Activated T-cell treated with anti-CD3 and anti-CD28 coated beads for 4 hours (primary cell): ENCODE measurements at regions not wholly inside any gene's neighbourhood (a gene's known extent, or its start where the extent isn't known, plus 50 kb on each side); places are given as distances from the start of the nearest gene placed in this dataset.
"Not testable (repeated sequence)": the region's sequence is repeated elsewhere in the genome, so short reads cannot be mapped to it uniquely, and the experiment has no call there.

Source experiments
- DNase-seq: peaks from one replicate; pipeline ENCODE4 v3.0.0-alpha.2; 2020

DNA sequence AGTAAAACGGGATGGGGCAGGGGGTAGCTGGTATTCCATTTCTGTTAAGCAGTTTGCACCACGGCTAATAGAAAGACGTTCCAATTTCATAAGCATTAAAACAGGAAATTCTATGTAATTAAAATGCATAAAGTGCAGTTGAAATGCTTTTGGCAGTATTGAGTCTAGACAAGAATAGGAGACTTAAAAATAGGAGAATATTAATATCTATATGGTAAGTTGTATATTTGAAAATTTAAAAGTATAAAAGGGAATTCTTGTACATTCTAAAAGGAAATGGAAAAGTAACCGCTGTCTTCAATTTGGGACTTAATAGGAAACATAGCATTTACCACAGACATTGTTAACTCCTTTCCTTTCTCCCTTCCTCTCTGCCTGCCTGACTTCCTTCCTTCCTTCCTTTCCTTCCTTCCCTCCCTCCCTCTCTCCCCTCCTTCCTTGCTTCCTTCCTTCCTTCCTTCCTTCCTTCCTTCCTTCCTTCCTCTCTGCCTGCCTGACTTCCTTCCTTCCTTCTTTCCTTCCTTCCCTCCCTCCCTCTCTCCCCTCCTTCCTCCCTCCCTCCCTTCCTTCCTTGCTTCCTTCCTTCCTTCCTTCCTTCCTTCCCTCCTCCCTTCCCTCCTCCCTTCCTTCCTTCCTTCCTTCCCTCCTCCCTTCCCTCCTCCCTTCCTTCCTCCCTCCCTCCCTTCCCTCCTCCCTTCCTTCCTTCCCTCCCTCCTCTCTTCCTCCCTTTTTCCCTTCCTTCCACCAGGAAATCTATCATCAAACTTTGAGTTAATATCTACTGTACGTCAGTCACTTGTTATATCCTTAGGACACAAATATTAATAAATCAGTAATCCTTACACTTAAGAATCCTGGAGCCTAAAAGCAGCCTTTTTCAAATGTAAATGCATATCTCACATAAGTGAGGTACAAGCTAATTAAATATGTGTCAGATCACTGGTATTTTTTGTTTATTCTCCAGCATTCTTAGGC lies 1049.3 kb downstream of the GALC start:
- no peak for DNase-seq

DNA sequence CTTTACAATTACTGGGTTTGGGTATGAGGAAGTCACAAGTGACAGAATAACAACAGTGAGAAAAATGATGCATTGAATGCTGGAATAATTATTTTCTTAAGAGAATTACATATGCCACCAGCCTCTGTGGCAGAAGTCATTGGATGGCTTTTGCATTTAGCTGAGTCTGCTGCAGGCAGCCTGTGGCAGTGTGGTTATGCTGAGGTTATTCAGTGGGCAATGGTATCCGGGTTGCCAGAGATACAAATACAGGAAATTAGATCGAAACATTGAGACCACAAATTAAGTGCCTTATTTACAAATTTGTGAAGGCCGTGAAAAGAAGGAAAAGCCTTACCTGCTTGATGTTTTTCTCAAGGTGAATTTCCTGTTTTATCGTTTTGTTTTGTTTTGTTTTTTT lies 1050.0 kb downstream of the GALC start:
- DNase-seq = no peak

DNA sequence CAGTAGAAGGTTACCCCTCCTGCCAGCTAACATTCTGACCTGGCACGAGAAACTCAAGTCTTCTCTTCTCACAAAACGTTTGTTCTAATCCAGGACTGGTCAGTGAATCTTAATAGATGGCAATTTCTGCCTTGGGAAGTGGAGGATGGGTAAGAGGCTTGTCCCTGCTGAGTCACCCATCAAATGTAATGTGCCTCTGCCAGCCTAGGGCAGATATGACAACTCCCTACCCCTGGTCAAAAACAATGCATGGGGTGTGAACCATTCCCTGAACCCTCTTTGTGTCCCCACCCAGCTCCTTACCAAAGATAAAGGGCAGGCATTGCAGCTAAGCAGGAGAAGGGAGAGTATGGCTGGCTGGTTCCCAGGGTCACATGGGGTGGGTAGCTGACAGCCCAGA lies 1052.9 kb downstream of the GALC start:
- no peak for DNase-seq

DNA sequence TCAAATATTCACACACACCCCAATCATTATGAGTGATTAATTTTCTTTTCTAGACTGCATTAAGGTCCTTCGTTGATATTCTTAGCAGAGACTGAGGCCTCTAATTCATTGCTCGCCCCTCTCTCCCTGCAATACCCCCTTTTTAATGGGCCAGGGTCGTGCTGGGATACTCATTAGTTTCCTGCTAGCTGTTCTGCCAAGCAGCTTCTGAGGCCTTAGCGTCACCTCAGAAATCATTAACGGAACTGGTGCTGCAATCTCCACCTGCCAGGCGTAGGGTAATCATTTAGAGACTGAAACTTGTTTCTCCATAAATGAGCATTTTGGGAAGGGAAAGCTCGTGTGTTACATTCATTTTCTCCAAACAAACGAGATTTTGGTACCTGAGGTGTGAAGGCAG lies 1054.7 kb downstream of the GALC start:
- no peak for DNase-seq

DNA sequence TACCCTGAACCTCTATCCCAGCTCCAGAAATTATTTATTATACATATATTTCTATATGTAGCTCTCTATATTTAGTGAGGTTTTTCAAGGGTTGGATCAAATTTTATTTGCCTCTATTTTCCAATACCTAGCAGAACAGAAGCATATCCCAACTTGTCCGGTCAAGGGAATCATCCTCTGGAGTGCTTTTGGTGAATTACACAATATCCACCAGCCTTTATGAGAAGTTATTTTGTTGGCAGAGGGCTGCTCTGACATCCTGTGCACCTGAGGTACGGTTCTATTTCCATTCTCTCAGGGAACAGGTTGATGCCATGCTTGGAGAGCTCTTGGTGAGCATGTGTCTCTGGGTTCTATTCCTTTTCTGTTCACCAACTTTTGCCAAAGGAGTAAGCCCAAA lies 1056.4 kb downstream of the GALC start:
- no peak for DNase-seq

DNA sequence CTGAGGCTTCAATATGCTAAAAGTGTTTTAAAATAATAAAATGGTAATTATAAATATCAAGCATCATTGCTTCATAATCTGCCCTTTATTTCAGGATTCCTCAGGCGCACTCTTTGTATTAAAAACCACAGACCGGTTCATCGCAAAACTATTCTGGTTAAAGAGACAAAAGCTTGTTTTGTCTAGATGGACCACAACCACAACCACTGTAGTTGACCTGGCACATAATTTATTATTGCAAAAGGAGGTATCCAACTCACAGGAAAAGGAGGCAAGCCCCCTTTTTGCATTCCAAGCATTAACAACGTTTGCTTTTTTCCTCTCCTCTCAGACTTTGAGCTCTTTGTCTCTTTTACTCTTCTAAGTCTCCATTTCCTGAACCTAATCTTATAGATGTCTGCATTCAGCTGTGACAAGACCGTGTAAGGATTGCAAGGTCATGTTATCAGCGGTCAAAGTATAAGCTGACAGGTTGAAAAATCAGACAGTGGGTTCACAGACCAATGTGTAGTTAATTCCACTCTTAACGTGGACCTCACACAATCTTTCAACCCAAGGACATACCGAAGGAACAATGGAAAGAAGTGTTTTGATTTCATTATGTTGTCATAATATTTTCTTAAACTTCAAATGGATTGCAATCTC lies 1057.6 kb downstream of the GALC start:
- no peak for DNase-seq

DNA sequence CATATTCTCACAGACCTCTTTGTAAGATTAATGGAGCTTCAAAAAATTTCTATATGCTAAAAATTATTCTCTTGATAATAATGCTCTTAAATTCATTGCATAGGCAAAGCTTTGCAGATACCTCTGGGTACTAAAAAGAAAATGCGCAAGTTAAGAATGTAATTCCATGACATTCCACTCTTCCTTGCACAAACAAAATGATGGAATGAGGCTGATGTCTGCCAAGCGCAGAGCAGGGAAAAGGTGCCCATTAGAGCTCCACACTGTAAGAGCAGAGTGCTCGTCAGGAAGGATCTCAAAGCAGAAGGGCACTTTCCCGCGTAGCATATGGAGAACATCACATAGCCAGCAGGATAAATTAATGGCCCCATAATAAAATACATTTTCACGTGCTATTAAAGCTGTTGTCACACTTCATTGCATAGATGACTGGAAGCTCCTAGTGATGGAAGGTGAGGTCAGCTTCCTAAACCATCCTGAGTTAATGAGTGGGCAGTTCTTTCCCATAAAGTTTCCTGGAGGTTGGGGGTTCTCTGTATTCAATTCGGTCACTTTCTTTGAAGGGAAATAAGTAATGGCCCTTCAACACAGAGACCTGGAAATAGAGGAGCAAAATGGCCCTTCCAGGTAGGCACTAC lies 1058.9 kb downstream of the GALC start:
- DNase-seq = no peak

DNA sequence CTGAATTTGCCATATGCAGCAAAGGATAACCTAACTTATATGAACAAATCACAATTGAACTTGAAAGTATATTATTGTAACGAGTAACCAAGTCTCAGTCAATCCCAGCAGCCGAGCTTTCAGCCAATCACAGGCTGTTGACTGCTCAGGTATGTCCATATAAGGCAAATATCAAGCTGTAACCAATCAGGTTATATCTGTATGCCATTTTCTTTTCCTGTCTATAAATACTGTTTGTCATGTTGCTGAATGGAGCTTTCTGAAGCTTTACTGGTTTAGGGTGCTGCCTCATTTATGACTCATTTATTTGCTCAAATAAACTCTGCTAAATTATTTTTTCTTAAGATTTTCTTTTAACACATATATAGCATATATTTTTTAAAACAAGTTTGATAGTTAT lies 1059.5 kb downstream of the GALC start:
- no peak for DNase-seq

DNA sequence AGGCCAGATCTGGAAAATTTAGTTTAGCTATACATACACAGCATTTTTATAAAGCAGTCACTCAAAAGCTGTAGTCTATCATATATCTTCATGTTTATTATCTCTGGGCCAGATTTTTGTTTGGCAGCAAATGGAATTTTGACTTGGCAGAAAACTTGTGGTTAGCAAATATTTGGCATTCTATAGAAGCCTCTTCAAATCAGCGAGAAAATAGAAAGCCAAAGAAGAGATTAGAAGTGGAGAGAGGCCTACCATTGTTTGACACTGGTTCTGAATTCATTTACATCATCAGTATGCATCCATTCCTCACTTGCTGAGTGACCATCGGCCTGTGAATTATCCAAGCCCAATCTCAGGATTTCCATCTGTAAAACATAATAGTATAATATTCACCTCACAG lies 1077.6 kb downstream of the GALC start:
- DNase-seq = no peak

DNA sequence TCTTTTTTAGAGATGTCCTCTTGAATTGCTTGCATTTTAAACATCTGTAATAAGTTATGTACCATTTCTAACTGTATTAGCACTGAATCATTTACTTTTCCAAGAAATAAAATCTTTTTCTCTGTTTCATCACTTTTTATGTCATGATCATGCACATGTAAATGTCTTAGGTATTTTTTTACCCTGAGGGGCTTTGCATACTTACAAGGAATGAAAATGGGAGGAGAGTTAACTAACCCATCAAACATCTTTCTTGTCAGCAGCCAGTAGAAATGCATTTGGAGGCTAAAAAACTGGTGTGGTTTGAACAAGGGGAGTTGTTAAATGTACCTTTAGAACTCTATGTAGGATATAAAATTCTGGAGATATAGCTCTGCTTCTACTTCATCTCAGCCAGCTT lies 1080.3 kb downstream of the GALC start:
- DNase-seq = no peak

DNA sequence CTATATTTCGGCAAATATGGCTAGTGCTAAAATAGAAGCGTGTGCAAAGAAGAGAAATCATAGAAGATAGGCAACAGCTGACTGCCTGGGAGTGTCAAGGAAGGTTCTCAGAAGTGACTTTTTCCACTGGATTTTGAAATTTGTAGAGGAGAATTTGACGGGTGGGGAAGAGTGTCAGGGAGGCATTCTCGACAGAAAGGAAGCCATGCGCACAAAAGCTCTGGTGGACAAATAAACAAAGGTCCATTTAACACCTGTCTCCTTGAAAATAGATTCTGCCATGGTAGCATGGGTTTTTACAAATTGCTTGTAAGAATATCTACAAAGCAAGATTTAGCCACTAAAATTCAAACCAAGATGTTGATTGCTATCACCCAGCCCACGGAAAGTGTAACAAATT lies 1081.5 kb downstream of the GALC start:
- DNase-seq = no peak

DNA sequence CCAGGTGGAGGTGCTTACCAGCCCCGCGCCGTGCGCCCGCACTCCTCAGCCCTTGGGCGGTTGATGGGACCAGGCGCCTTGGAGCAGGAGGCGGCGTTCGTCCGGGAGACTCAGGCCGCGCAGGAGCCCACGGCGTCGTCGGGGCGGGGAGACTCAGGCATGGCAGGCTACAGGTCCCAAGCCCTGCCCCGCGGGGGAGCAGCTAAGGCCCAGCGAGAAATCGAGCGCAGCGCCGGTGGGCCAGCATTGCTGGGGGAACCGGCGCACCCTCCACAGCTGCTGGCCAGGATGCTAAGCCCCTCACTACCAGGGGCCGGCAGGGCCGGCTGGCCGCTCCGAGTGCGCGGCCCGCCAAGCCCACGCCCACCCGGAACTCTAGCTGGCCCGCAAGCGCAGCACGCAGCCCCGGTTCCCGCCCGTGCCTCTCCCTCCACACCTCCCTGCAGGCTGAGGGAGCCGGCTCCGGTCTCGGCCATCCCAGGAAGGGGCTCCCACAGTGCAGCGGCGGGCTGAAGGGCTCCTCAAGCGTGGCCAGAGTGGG lies 1087.5 kb downstream of the GALC start:
- DNase-seq = not testable (repeated sequence)

DNA sequence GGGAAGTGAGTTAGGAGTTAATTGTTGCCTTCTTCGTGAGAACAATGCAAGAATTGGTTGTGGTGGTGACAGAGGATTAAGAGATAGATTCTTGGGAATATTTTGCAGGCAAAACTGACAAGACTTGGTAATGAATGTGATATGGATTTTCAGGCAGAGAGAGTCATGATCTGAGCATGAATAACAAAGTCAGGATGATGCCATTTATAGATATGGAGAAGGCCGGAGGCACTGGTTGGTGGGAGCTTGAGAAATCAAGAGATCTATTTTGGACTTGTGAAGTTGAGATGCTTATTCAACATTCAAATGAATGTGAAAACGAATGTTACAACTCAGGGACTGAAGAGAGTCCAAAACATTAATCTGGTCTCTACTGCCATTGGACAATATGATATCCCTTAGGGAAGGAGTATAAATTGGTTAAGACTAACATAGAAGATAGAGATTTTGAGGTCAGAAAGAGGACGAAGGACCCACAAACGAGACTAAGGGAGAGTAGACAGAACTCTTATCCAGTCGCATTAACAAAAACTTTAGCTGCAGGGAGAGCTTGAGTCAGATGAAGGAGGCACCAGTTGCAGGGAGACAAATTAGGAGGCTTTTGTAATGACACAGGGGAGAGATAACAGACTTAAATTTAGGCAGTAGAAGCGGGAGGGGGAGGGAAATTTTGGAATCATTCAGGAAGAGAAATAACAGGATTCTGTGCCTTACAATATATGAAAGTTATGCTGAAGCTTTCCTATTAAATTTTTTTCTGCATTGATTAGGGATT lies 1090.6 kb downstream of the GALC start:
- no peak for DNase-seq

DNA sequence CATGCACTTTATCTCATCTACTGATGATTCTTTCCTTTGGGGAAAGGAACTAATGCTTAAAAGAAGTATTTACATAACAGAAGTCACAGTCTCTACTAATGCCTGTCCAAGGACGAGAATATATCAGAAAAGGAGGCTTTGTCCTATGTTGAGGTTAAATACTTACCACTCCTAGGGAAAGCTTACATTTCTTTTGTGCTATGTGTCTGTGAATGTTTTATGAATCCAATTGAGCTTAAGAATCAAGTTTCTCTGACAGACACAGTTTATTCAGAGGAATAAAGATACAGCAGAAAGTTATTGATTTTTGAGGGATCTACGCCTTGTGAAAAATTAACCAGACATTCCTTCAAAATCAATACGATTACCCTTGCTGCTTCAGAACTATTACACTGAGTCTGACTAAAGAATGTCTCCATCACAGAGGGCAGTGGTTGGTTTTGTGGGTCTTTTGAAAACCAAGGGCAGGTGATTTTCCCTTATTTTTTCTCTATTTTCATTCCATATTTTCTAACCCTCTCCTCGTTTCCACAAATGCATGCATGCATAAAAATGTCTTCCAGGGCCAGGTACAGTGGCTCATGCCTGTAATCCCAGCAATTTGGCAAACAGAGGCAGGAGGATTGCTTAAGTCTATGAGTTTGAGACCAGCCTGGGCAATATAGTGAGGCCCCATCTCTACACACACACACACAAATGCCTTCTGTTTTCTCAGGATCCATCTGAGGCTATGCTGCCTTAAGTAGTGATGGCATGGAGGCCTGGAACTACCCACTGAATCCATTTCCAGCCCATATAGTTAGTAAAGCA lies 1095.1 kb downstream of the GALC start:
- no peak for DNase-seq

DNA sequence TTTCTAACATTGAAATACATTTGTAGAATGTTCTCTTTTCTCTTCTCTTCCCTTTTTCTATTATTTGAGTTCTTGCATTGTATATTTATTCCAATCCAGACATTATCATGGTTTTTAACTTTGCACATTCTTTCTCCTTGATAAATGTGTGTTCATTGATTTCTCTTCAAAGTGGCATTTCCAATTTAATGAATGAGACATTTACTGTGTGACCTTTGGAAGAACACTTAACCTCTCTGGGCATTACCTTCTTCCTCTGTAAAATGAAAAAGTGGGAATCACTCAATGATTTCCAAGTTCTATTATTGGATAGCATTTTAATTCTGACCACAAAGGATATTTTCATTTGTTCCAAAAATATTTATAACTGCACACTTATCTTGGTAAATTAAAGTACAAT lies 1095.8 kb downstream of the GALC start:
- no peak for DNase-seq

DNA sequence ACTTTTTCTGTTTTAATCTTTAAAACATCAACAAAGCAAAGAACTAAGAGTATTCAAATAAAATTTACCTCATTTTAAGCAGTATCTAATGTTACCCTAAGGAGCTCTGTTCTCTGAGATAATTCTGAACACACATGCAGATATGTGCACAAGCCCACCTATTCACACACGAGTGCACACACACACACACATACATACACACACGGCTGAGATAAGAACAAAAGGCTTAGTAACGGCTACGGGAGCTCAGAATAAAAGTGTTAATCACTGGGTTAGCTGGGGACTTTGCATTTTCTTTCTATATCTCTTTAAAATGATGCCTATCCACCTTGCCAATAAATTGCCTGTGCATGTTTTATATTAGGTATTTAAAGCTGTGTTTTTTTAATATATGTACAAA lies 1096.3 kb downstream of the GALC start:
- no peak for DNase-seq

DNA sequence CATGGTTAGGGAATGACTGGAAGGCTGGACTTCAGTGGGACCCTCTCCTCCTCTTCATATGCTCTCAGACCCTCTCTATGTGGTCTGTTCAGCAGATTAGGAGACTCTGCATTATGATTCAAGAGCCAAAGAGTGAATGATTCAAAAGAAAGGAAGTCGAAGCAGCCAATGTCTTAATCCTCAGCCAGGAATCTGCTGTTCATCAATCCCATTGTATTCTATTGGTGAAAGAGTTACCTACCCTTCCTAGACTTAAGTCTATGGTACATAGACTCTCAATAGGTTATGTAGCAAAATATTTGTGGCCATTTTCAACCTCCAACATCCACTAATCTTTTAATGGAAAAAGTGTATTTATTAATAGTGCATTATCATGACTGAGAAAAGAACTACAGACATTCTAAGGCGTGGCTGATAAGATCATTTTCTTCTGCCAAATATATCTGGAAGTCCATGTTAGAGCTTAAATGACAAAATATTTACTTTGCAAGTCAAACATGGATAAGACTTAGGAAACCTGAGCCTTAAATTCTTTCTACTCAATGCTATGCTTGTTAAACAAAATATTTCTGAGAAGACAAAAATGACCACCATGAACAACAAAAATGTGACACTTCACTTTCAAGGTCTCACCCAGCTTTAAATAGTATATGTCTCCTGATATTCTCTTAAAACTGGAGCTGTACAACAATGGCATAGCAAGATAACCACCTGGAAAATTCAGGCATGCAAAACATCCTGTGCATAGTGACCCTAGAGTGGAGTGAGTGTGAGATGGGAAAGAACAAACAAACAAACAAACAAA lies 1100.6 kb downstream of the GALC start:
- no peak for DNase-seq

DNA sequence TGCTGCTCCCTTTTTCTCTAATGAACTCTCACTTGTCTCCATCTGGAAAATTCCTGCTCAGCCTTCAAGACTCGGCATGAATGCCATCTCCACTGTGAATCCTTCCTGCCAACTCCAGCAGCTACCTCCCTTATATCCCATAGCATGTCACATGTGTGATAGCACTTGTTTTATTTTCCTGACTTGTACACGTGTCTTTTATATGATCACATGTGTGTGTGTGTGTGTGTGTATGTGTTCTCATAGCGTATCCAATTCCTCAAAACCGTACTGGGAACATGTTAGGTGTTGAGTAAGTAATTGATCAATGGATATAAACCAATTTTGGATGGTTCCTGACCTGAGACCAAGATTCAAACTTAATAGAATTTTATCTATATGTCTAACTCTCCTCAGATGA lies 1107.7 kb downstream of the GALC start:
- DNase-seq = no peak

DNA sequence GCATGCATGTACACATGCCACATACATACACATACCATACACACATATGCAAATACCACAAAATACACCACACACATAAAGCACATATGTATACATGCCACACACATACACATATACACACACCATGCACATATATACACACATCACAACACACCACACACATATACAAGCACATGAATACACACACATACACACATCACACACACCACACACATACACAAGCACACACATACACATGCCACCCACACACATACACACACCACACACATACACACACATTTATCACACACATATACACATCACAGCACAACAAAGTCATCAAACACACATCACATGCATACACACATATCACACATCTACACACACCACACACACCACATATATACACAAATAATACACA lies 1108.5 kb downstream of the GALC start:
- no peak for DNase-seq

DNA sequence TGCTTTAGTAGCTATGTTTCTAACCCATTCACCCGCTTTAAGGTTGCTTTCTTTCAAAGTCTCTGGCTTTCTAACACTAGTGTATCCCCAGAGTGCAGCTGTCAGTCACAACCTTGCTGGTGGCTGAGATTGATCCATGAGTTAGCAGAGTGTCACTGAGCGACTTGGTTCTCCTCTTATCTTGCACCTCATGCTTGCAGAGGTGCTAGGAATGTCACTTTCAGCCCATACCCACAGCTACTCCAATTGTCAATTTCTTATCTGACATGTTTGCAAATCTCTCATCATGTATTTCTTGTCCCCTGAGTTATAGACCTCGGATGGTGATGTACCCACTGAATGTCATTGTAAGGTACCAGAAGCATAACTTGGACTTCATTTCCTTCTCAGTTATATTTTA lies 1110.2 kb downstream of the GALC start:
- DNase-seq = no peak

DNA sequence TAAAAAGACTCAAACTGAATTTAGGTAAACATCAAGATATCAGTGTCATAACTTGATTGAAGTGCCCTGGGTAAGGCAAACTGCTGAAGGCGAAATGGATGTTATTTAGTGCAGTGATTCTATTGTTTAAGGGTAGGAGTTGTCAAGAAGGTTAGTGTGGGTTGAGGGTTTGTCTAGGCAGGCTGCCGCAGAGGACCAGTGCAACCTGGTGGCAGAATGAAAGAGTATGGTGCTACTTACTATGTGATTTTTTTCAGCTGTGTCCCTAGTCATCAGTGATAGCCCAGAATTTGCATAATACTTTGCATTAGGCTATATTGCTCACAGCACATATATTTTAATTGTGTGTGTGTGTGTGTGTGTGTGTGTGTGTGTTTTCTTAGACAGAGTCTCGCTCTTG lies 1127.0 kb downstream of the GALC start:
- DNase-seq = no peak
